GM21515 (cell line): ENCODE measurements at regions not wholly inside any gene's neighbourhood (a gene's known extent, or its start where the extent isn't known, plus 50 kb on each side); places are given as distances from the start of the nearest gene placed in this dataset.

ENCODE experiments used
- ATAC-seq: cut with Tn5 transposase; IDR thresholded peaks from one replicate; pipeline ENCODE4 v1.9.1; 2021; ENCODE audit not compliant: unreplicated experiment

DNA sequence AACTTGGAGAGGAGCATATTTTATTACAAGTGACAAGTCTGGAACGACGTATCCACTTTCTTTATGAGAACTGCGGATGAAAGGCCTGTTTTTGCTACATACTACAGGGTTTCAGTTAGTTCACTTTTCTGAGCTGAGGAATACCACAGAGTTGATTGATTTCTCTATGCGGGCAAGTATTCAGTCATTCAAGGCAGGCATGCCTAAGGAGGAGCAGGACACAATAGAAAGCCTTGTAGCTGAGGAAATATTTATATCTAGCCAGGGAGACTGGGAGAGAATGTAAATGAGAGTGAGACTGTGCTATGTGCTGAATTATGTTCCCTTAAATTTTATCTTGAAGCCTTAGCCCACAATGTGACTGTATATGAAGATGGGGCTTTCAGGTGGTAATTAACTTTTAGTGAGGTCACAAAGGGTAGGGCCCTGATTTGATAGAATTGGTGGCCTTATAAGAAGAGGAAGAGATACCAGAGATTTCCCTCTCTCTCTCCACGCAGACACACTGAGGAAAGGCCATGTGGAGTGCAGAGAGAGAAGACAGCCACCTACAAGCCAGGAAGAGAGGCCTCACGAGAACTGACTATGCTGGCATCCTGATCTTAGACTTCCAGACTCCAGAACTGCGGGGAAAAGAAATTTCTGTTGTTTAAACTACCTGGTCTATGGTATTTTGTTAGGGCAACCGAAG lies 459.0 kb upstream of the ATP2B1 start:
- no peak for ATAC-seq

DNA sequence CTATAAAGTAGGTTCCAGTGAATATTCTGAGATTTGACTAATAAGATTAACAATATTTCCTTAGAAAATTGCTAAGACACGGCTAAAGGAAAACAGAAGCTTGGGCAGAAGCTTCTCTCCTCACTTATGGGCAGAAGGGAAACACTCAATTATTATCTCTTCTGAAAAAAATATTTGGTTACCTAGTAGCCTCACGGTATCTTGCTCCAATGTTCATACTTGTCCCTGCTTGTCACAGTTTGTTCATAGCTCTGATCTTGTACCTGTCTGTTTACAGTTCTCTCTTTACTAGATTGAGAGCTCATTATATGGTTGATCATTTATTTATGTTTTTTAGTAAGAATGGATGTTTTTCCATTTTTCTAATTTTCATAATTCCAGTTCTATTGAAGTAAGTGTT lies 458.0 kb upstream of the ATP2B1 start:
- no peak for ATAC-seq

DNA sequence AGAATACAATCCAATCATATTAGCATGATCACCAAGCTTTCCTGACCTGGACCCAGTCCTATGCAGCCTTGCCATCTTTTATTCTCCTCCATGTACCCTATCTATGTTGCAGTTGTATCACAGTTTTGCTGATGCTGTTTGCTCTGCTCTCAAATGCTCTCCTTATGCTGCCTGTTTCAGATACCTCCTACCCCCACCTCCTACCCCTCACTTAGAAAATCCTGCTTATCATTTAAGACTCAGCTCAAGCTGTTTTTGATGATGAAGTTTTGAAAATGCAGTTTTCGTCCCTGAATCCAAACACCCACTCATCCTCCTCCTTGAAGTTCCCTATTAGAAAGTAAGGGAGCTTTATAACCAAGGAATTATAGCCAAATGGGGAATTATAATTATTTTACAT lies 457.4 kb upstream of the ATP2B1 start:
- no peak for ATAC-seq

DNA sequence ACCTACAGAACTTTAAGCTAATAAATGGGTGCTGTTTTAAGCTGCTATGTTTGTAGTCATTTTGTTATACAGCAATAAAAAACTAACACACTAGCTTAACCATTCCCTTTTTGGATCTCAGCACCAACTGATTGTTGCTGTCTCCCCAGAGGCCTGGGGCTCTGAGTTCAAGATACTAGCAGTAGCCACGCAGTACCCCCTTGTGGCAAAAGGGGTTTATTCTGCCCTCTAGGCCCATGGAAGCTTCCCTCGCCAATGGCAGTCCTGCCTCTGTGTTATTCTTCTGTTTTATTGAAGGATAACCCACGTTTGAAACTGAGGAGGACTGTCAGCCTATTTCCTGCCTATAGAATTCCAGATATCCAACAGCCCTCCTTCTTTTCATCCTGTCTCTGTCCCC lies 455.3 kb upstream of the ATP2B1 start:
- ATAC-seq: no peak

- ATAC-seq: no peak
These were observed 445.2 kb upstream of the ATP2B1 start for GRCh38 chr12:90153827-90154226.

DNA sequence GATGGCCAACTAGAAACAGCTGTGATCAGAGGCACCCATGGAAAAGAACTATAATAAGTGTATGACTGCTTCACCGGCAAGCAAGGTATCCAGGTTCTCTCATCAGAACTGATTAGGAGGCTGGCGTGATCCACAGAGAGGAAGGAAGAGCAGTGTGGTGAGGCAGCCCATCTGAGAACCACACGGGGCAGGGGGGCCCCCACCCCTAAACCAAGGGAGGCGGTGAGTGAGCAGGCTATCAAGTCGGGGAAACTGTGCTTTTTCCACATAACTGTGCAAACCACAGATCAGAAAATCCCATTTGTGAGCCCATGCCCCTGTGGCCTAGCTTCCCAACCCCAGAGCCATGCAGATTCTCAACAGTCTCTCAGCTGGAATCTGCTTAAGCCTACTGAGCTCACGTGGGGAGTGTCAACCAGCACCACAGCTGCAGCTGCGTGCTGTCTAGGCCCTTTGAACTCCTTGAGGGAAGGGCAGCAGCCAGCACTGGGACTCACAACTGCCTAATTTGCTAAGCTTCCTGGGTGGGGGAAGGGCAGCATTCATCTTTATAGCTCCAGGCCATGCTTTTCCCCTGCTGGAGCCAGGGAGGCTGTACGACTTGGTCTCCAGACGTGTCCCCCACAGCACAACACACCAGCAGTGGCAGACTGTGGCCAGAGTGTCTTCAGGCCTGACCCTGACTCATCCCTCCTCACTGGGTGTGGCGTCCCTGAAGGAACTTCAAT lies 444.4 kb upstream of the ATP2B1 start:
- ATAC-seq: no peak

DNA sequence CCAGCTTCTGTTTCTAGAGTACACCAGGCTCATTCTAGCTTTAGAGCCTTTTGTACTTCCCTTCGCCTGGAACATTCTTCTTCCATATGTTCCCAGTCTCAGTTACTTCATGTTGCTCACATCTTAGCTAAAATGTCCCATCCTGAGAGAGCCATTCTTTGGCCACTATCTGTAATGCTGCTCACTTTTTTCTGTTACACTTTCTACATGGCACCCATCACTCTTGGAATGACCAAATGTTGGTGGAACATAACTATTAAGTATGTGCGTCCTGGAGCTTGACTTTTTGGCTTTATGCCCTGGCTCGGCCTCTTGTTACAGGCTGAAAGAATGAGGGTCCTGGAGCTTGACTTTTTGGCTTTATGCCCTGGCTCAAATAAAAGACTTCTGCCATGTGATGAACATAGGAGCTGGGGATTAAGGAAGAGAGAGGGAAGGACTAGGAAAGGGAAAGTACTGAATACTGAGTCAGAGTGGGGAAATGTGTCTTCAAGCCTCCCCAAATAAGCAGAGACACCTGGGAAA lies 442.9 kb upstream of the ATP2B1 start:
- ATAC-seq: no peak

- no peak for ATAC-seq
These were observed 440.8 kb upstream of the ATP2B1 start for GRCh38 chr12:90149453-90149852.

DNA sequence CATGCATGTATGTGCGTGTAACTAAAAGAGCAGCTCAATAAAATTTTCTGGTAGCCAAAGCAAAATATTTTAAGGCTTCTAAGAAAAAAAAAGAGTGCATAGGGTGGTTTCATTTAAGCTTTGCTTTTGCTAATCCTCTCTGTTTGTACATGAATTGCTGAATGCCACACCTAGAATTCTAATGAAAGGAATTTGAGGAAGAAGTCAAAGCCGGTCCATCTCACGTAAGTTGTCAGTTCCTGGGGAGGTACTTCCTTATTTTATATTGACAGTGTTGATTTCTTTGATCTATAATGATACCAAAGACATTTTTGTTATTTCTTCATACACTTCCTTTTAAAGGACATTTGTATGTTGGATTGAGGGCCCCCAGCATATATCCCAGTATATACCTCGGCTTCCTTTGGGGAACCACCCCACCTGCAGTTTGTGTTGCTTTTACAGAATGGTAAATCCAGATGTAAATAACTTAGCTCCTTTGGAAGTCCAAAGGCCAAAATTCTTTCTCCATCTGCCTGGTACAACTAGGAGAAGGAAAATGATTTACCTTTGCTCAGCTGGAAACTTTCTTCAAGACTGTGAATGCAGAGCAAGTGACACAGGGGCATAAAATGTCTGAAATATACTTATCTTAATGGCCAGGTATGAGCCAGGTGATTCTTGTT lies 420.9 kb upstream of the ATP2B1 start:
- ATAC-seq: no peak

GRCh38 chr12:90128526-90128925 lies 419.9 kb upstream of the ATP2B1 start:
- no peak for ATAC-seq

DNA sequence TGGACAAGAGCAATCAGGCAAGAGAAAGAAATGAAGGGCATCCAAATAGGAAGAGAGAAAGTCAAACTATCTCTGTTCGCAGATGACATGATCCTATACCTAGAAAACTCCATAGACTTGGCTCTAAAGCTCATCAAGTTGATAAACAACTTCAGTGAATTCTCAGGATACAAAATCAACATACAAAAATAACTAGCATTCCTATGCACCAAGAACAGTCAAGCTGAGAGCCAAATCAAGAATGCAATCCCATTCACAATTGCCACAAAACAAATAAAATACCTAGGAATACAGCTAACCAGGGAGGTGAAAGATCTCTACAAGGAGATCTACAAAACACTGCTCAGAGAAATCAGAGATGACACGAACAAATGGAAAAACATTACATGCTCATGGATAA lies 417.5 kb upstream of the ATP2B1 start:
- no peak for ATAC-seq

- no peak for ATAC-seq
These were observed 416.3 kb upstream of the ATP2B1 start for GRCh38 chr12:90124914-90125313.

- no peak for ATAC-seq
These were observed 415.7 kb upstream of the ATP2B1 start for GRCh38 chr12:90124289-90124688.

GRCh38 chr12:90122681-90123080 lies 414.0 kb upstream of the ATP2B1 start:
- no peak for ATAC-seq

- no peak for ATAC-seq
These were observed 412.0 kb upstream of the ATP2B1 start for GRCh38 chr12:90120627-90121026.

DNA sequence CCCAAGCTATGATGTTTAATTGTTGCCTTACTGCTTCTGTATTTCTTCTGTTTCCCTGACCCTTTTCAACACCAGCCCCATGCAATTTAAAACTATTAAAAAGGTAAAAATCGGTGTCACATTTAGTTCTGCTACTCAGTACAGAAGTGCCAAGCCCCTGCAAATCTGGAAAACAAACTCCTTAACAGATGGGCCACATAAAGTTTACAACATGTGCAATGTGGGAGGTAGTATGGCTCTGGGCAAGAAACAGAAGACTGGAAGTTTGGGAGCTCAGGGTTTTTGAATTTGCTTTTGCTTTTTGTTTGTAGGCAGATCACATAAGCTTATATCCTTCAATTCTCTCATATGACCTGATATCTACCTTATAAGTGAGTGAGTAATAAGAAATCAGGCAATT lies 404.0 kb upstream of the ATP2B1 start:
- no peak for ATAC-seq

DNA sequence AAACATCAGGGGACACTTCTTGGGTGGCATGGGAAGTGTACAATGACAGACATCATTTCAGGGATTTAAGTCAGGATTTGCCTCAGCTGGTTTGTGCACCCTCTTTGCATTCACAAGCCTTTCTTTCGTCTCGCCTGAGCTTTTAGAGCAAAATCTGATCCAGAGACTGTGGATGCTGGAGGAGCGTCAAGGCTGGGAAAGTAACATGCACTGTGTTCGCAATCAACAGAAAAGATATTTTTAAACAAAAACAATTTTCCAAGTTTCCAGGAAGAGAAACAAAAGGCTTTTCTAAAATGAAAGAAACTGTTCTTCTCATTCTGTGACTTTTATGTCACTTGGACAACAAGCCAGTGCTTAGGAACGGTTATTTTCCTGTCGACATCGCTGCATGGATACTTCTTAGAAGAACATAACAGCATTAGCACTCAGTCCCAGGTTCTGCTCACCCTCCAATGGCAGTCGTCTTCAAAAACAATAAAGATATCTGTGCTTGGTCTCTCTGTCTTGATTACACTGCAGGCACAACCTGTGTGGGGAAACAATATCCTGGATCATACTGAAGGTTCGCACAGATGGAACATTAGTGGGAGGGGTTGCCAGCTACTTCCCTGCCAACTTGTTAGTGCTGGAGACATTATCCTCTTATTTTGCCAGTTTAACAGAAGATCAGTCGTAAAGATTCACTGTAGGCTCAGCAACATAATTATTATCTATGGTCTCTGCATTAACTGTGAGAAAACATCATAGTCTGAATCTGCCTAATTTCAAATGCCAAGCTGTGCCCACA lies 403.3 kb upstream of the ATP2B1 start:
- ATAC-seq: no peak

GRCh38 chr12:90106568-90106967 lies 397.9 kb upstream of the ATP2B1 start:
- ATAC-seq: no peak

DNA sequence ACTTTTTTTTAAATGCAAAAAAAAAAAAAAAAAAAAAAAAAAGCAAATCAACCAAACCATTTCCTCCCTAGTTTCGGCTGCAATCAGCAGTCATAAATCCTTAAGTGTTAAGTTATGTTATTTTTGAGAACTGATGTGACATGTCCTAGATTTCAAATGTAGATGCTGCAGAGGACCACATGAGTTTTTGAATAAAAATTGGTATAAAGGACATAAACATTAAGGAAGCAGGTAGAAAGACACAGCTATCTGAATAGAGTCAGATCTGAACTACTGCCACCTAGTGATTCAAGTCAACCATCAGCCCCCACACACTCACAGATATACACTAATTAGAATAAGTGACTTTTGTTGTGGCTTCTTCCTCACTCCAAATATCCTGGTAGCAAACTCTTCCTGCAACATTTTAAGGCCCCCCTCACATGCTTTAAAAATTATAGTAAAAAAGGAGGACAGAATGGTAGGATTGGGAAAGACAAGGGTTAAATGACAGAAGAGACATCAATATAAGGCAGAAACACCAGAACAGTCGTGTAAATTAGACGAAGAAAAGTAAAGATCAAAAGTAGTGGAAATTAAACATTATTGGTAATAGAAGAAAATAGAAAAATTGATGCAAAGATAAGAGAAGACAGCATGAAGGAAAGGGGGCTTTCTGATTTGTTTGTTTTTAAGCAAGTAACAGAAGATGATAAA lies 394.5 kb upstream of the ATP2B1 start:
- ATAC-seq: peak; percentile 81

DNA sequence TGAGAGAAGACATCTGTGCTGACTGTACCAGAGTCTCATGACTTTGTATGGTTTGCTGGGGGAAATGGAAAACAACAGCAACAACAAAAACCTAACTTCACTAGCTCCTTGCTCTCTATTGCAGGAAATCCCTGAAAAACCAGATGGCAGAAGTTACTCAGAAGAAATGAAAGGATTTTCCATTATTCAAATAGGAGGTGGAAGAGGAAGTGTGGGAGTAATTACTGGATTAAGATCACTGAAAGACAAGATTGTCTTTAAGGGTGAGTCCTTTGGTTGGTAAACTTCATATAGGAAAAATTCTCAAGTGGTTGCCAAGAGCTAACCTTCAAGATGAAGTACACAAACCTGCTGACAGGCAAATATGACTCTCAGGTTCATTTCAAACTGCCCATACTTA lies 391.9 kb upstream of the ATP2B1 start:
- ATAC-seq: no peak

DNA sequence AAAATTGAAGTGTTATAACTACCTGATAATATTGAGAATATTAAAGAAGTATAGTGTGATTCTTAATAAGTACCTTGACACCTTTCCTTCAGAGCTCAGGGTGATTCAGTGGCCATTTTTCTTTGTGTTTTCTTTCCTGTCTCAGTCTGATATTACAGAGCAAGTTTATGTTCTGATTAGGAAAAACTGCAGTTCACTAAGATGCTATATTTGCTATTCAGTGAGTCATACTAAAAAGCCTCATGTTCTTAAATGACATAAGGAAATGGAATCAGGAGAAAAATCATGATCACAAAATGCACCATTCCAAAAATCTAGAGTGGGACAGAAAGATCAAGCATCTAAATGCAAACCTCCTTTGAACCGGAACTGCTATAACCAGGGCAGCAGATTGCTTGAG lies 390.6 kb upstream of the ATP2B1 start:
- no peak for ATAC-seq
